Bone marrow (tissue), 2 donors: ENCODE measurements at regions not wholly inside any gene's neighbourhood (a gene's known extent, or its start where the extent isn't known, plus 50 kb on each side); places are given as distances from the start of the nearest gene placed in this dataset.

Experiments
- DNase-seq, 2 donors: peaks; one replicate each; lab custom pipeline; 2025; lab: John Stamatoyannopoulos, UW

GRCh38 chr12:19015285-19015684 lies 114.2 kb upstream of the PLEKHA5 start:
- no peak for DNase-seq

GRCh38 chr12:19018302-19018970 lies 111.1 kb upstream of the PLEKHA5 start:
- no peak for DNase-seq

GRCh38 chr12:19021240-19021639 lies 108.3 kb upstream of the PLEKHA5 start:
- no peak for DNase-seq

- DNase-seq: no peak
Observed at GRCh38 chr12:19021646-19022045, 107.9 kb upstream of the PLEKHA5 start.

- DNase-seq: no peak
Observed at GRCh38 chr12:19025582-19025981, 104.0 kb upstream of the PLEKHA5 start.

GRCh38 chr12:19026034-19026433 lies 103.5 kb upstream of the PLEKHA5 start:
- no peak for DNase-seq

- no peak for DNase-seq
Observed at GRCh38 chr12:19026614-19027488, 102.7 kb upstream of the PLEKHA5 start.

GRCh38 chr12:19030180-19030579 lies 99.4 kb upstream of the PLEKHA5 start:
- no peak for DNase-seq

GRCh38 chr12:19030603-19031002 lies 98.9 kb upstream of the PLEKHA5 start:
- no peak for DNase-seq

- no peak for DNase-seq
Observed at GRCh38 chr12:19031032-19031431, 98.5 kb upstream of the PLEKHA5 start.

- DNase-seq: no peak
Observed at GRCh38 chr12:19032826-19033225, 96.7 kb upstream of the PLEKHA5 start.

GRCh38 chr12:19033244-19033643 lies 96.3 kb upstream of the PLEKHA5 start:
- DNase-seq: no peak

GRCh38 chr12:19034937-19035336 lies 94.6 kb upstream of the PLEKHA5 start:
- DNase-seq: no peak

GRCh38 chr12:19035536-19035935 lies 94.0 kb upstream of the PLEKHA5 start:
- no peak for DNase-seq

- no peak for DNase-seq
Observed at GRCh38 chr12:19036673-19037357, 92.7 kb upstream of the PLEKHA5 start.

- no peak for DNase-seq
Observed at GRCh38 chr12:19038209-19038608, 91.3 kb upstream of the PLEKHA5 start.

GRCh38 chr12:19039515-19039914 lies 90.0 kb upstream of the PLEKHA5 start:
- DNase-seq: no peak

- DNase-seq: no peak
Observed at GRCh38 chr12:19042221-19042620, 87.3 kb upstream of the PLEKHA5 start.

GRCh38 chr12:19044430-19044829 lies 85.1 kb upstream of the PLEKHA5 start:
- DNase-seq: no peak

- DNase-seq: no peak
Observed at GRCh38 chr12:19044891-19045290, 84.6 kb upstream of the PLEKHA5 start.

GRCh38 chr12:19045426-19045825 lies 84.1 kb upstream of the PLEKHA5 start:
- DNase-seq: no peak

- no peak for DNase-seq
Observed at GRCh38 chr12:19048943-19049342, 80.6 kb upstream of the PLEKHA5 start.

- no peak for DNase-seq
Observed at GRCh38 chr12:19052689-19053088, 76.8 kb upstream of the PLEKHA5 start.
